SK-N-SH treated with all-trans-retinoic acid at 6 μM for 48 hours (cell line): ENCODE measurements at regions not wholly inside any gene's neighbourhood (a gene's known extent, or its start where the extent isn't known, plus 50 kb on each side); places are given as distances from the start of the nearest gene placed in this dataset.
"Not testable (repeated sequence)": the region's sequence is repeated elsewhere in the genome, so short reads cannot be mapped to it uniquely, and the experiment has no call there.

ENCODE experiments used
- PPARA ChIP-seq: fragments of 250-450 bp; sonication (Bioruptor Pico); IDR thresholded peaks from 2 replicates; pipeline ENCODE4 v1.5.0; 2020; ENCODE audit warnings: mild to moderate bottlenecking, borderline replicate concordance
- ZNF8 ChIP-seq: fragments of 450-650 bp; formaldehyde crosslinking; IDR thresholded peaks from 2 replicates; pipeline ENCODE4 v1.5.0; 2020; ENCODE audit warnings: mild to moderate bottlenecking, moderate library complexity
- TF ChIP-seq, protein P1 (sequence below): fragments of 250-450 bp; sonication (Bioruptor Pico); IDR thresholded peaks from 2 replicates; pipeline ENCODE4 v1.5.0; 2020; ENCODE audit warnings: mild to moderate bottlenecking, moderate library complexity

GRCh38 chr16:21543151-21543836 is 56.1 kb upstream of the METTL9 start:
- TF ChIP-seq, protein P1, sequence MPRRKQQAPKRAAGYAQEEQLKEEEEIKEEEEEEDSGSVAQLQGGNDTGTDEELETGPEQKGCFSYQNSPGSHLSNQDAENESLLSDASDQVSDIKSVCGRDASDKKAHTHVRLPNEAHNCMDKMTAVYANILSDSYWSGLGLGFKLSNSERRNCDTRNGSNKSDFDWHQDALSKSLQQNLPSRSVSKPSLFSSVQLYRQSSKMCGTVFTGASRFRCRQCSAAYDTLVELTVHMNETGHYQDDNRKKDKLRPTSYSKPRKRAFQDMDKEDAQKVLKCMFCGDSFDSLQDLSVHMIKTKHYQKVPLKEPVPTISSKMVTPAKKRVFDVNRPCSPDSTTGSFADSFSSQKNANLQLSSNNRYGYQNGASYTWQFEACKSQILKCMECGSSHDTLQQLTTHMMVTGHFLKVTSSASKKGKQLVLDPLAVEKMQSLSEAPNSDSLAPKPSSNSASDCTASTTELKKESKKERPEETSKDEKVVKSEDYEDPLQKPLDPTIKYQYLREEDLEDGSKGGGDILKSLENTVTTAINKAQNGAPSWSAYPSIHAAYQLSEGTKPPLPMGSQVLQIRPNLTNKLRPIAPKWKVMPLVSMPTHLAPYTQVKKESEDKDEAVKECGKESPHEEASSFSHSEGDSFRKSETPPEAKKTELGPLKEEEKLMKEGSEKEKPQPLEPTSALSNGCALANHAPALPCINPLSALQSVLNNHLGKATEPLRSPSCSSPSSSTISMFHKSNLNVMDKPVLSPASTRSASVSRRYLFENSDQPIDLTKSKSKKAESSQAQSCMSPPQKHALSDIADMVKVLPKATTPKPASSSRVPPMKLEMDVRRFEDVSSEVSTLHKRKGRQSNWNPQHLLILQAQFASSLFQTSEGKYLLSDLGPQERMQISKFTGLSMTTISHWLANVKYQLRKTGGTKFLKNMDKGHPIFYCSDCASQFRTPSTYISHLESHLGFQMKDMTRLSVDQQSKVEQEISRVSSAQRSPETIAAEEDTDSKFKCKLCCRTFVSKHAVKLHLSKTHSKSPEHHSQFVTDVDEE (CRISPR knock-in tag), result not testable (repeated sequence)
- TF ChIP-seq ZNF8 (CRISPR knock-in tag); PPARA: not testable (repeated sequence)
